ENCODE measurements at regions not wholly inside any gene's neighbourhood (a gene's known extent, or its start where the extent isn't known, plus 50 kb on each side); places are given as distances from the start of the nearest gene placed in this dataset.

DNA sequence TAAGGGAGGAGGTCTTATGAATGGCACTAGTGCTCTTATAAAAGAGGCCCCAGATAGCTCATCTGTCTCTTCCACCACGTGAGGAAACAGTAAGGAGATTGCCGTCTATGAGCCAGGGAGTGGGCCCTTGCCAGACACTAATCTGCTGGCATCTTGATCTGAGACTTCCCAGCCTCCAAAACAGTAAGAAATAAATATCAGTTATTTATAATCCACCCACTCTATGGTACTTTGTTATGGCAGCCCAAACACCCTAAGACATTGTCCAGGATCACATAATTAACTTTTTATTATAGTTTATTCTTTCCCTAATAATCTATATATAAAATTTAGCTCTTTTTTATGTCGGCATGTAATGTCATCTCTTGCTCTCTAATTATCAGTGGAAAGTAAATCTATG is 144.0 kb upstream of the IRF2BP2 start:
- no peak for DNase-seq (ENCODE audit: low read depth, low spot score)
- Histone ChIP-seq H3K9me3 (ENCODE audit: control insufficient read depth, low read depth, low read length) (no peaks in the 10 kb centered on the region), H3K4me1 (ENCODE audit: control insufficient read depth, extremely low read depth, insufficient read depth, low read length) (peaks cover 3% of the 10 kb centered on the region), H3K27me3 (ENCODE audit: control insufficient read depth, extremely low read depth, insufficient read depth, low read length) (no peaks in the 10 kb centered on the region), H3K9ac (ENCODE audit: control insufficient read depth, extremely low read depth, insufficient read depth, low read length) (no peak overlapping the region), H2AFZ (ENCODE audit: control insufficient read depth, low read length) (no peak overlapping the region), H3K9me1 (ENCODE audit: control insufficient read depth, extremely low read depth, insufficient read depth, low read length) (no peaks in the 10 kb centered on the region), H3K36me3 (ENCODE audit: control insufficient read depth in 2 of 2, extremely low read depth in 1 of 2, insufficient read depth in 2 of 2, low read length in 2 of 2) (no peaks in the 10 kb centered on the region), H4K20me1 (ENCODE audit: control insufficient read depth, extremely low read depth, insufficient read depth, low read length) (no peaks in the 10 kb centered on the region), H3K4me3 (ENCODE audit: control insufficient read depth in 2 of 3, extremely low read depth in 1 of 3, insufficient read depth in 2 of 3, low read depth in 1 of 3, low read length in 3 of 3) (no peak overlapping the region), H3K4me2 (ENCODE audit: control insufficient read depth, extremely low read depth, insufficient read depth, low read depth, low read length) (no peak overlapping the region), H3K79me2 (ENCODE audit: control insufficient read depth, insufficient read depth, low read length) (no peaks in the 10 kb centered on the region), H3K27ac (ENCODE audit: control insufficient read depth, insufficient read depth, low read length) (no peak overlapping the region)
- TF ChIP-seq EZH2 (IDR thresholded peaks at IDR 0.05; ENCODE audit: low read length): no peak
- TF ChIP-seq, protein P1, sequence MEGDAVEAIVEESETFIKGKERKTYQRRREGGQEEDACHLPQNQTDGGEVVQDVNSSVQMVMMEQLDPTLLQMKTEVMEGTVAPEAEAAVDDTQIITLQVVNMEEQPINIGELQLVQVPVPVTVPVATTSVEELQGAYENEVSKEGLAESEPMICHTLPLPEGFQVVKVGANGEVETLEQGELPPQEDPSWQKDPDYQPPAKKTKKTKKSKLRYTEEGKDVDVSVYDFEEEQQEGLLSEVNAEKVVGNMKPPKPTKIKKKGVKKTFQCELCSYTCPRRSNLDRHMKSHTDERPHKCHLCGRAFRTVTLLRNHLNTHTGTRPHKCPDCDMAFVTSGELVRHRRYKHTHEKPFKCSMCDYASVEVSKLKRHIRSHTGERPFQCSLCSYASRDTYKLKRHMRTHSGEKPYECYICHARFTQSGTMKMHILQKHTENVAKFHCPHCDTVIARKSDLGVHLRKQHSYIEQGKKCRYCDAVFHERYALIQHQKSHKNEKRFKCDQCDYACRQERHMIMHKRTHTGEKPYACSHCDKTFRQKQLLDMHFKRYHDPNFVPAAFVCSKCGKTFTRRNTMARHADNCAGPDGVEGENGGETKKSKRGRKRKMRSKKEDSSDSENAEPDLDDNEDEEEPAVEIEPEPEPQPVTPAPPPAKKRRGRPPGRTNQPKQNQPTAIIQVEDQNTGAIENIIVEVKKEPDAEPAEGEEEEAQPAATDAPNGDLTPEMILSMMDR (optimal IDR thresholded peaks at IDR 0.05 in 1 of 3, IDR thresholded peaks at IDR 0.05 in 1 of 3, conservative IDR thresholded peaks at IDR 0.05 in 1 of 3; ENCODE audit: extremely low read depth in 1 of 3, insufficient read depth in 2 of 3, low read length in 3 of 3): no peak
- FAIRE-seq: no peak
- dilution Hi-C loops (cut with MboI; ENCODE audit: extremely low pct_ligation_motif_present, low sequenced_read_pairs): no loop called here

DNA sequence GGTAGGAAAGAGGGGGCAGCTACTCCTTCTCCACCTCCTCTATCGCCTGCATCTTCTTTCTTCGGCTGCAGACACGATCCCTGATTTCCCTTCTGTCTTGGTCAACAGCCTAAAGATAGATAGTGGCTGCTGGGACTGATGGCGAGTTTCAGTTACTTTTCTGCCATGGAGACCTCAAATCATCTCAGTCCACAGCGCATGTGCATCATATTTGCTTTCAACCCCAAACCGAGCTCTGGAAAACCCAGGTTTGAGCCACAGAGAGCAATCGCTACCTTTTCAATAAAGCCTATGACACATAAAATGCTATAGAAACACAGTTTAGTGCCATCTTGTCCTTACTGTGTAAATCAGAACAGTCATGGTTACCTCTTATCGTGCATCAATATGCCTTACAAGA is 142.9 kb upstream of the IRF2BP2 start:
- no peak overlapping the region for H2AFZ ChIP-seq (ENCODE audit: control insufficient read depth, low read length)
- no peak for FAIRE-seq
- no peak overlapping the region for H3K27ac ChIP-seq (ENCODE audit: control insufficient read depth, insufficient read depth, low read length)
- H4K20me1 ChIP-seq (ENCODE audit: control insufficient read depth, extremely low read depth, insufficient read depth, low read length): no peaks in the 10 kb centered on the region
- H3K36me3 ChIP-seq (ENCODE audit: control insufficient read depth in 2 of 2, extremely low read depth in 1 of 2, insufficient read depth in 2 of 2, low read length in 2 of 2): no peaks in the 10 kb centered on the region
- no peaks in the 10 kb centered on the region for H3K9me1 ChIP-seq (ENCODE audit: control insufficient read depth, extremely low read depth, insufficient read depth, low read length)
- H3K4me1 ChIP-seq (ENCODE audit: control insufficient read depth, extremely low read depth, insufficient read depth, low read length): peaks cover 3% of the 10 kb centered on the region
- H3K4me3 ChIP-seq (ENCODE audit: control insufficient read depth in 2 of 3, extremely low read depth in 1 of 3, insufficient read depth in 2 of 3, low read depth in 1 of 3, low read length in 3 of 3): no peak overlapping the region
- no peaks in the 10 kb centered on the region for H3K9me3 ChIP-seq (ENCODE audit: control insufficient read depth, low read depth, low read length)
- H3K27me3 ChIP-seq (ENCODE audit: control insufficient read depth, extremely low read depth, insufficient read depth, low read length): no peaks in the 10 kb centered on the region
- TF ChIP-seq, protein P1 (optimal IDR thresholded peaks at IDR 0.05 in 1 of 3, IDR thresholded peaks at IDR 0.05 in 1 of 3, conservative IDR thresholded peaks at IDR 0.05 in 1 of 3; ENCODE audit: extremely low read depth in 1 of 3, insufficient read depth in 2 of 3, low read length in 3 of 3): no peak
- TF ChIP-seq EZH2 (IDR thresholded peaks at IDR 0.05; ENCODE audit: low read length): no peak
- no peaks in the 10 kb centered on the region for H3K79me2 ChIP-seq (ENCODE audit: control insufficient read depth, insufficient read depth, low read length)
- H3K9ac ChIP-seq (ENCODE audit: control insufficient read depth, extremely low read depth, insufficient read depth, low read length): no peak overlapping the region
- dilution Hi-C loops (cut with MboI; ENCODE audit: extremely low pct_ligation_motif_present, low sequenced_read_pairs): no loop called here
- H3K4me2 ChIP-seq (ENCODE audit: control insufficient read depth, extremely low read depth, insufficient read depth, low read depth, low read length): no peak overlapping the region
- no peak for DNase-seq (ENCODE audit: low read depth, low spot score)
